GM23338 (cell line): ENCODE measurements at regions not wholly inside any gene's neighbourhood (a gene's known extent, or its start where the extent isn't known, plus 50 kb on each side); places are given as distances from the start of the nearest gene placed in this dataset.

Experiments
- ATAC-seq: fragments of 200-7000 bp; cut with Tn5 transposase; 3 replicates; pipeline ENCODE4 v1.9.1; 2020
- DNase-seq: peaks from one replicate; pipeline ENCODE4 v3.0.0-alpha.2; 2015; ENCODE audit warnings: low spot score
- H2AFZ ChIP-seq: fragments of 200-600 bp; sonication (generic); 2 replicates; pipeline ENCODE4 v1.8.0; 2016; ENCODE audit warnings: antibody characterized with exemption, mild to moderate bottlenecking, moderate library complexity
- H3F3A ChIP-seq: fragments of 200-600 bp; sonication (generic); replicated peaks from 2 replicates; pipeline ENCODE4 v1.8.0; 2017; ENCODE audit warnings: antibody characterized with exemption, mixed run types, low read depth
- H3K27ac ChIP-seq: fragments of 200-600 bp; sonication (generic); 2 replicates; pipeline ENCODE4 v1.6.1; 2016; ENCODE audit warnings: low read depth
- H3K27me3 ChIP-seq: fragments of 200-600 bp; sonication (generic); 2 replicates; pipeline ENCODE4 v1.8.0; 2016; ENCODE audit warnings: mild to moderate bottlenecking, mixed run types, moderate library complexity; ENCODE audit not compliant: insufficient read depth
- H3K36me3 ChIP-seq: fragments of 200-600 bp; sonication (generic); 2 replicates; pipeline ENCODE4 v1.8.0; 2016; ENCODE audit warnings: mild to moderate bottlenecking; ENCODE audit not compliant: insufficient read depth
- H3K4me1 ChIP-seq: fragments of 200-600 bp; sonication (generic); 2 replicates; pipeline ENCODE4 v1.8.0; 2016; ENCODE audit warnings: mild to moderate bottlenecking, moderate library complexity; ENCODE audit not compliant: insufficient read depth
- H3K4me2 ChIP-seq: fragments of 200-600 bp; sonication (generic); 2 replicates; pipeline ENCODE4 v1.7.1; 2017; ENCODE audit warnings: mixed run types
- H3K4me3 ChIP-seq: fragments of 200-600 bp; sonication (generic); 2 replicates; pipeline ENCODE4 v1.6.1; 2016; ENCODE audit warnings: mixed run types
- H3K79me2 ChIP-seq: fragments of 200-600 bp; sonication (generic); replicated peaks from 2 replicates; pipeline ENCODE4 v1.8.0; 2017; ENCODE audit warnings: mild to moderate bottlenecking; ENCODE audit not compliant: insufficient read depth
- H3K9me2 ChIP-seq: fragments of 200-600 bp; sonication (generic); 2 replicates; pipeline ENCODE4 v1.8.0; 2017; ENCODE audit not compliant: insufficient read depth
- H4K20me1 ChIP-seq: fragments of 200-600 bp; sonication (generic); replicated peaks from 2 replicates; pipeline ENCODE4 v1.8.0; 2017; ENCODE audit warnings: mild to moderate bottlenecking; ENCODE audit not compliant: insufficient read depth
- H3K27ac Mint-ChIP-seq: 2 replicates; pipeline ENCODE4 v1.8.0; 2020; ENCODE audit warnings: inconsistent platforms, mild to moderate bottlenecking, moderate library complexity, mixed read lengths
- H3K27me3 Mint-ChIP-seq: 3 replicates; pipeline ENCODE4 v1.8.0; 2022; ENCODE audit warnings: low read depth, mild to moderate bottlenecking, moderate library complexity, mixed read lengths, inconsistent platforms; ENCODE audit not compliant: insufficient read depth, poor library complexity
- H3K36me3 Mint-ChIP-seq: 3 replicates; pipeline ENCODE4 v1.8.0; 2021; ENCODE audit warnings: low read depth, mild to moderate bottlenecking, inconsistent platforms, moderate library complexity, mixed read lengths
- H3K4me1 Mint-ChIP-seq: 3 replicates; pipeline ENCODE4 v1.8.0; 2020; ENCODE audit warnings: mild to moderate bottlenecking, inconsistent platforms, mixed read lengths
- H3K4me3 Mint-ChIP-seq: 3 replicates; pipeline ENCODE4 v1.8.0; 2021; ENCODE audit warnings: moderate library complexity, mild to moderate bottlenecking, inconsistent platforms, mixed read lengths
- H3K9me3 Mint-ChIP-seq: 3 replicates; pipeline ENCODE4 v1.8.0; 2020; ENCODE audit warnings: moderate library complexity, mild to moderate bottlenecking, inconsistent platforms, mixed read lengths
- CREB1 ChIP-seq: fragments of 250-450 bp; sonication (Bioruptor Pico); IDR thresholded peaks from 2 replicates; pipeline ENCODE4 v1.5.0; 2020; ENCODE audit warnings: low read depth, mild to moderate bottlenecking, moderate library complexity
- EZH2 ChIP-seq: fragments of 200-600 bp; sonication (generic); IDR thresholded peaks from one replicate; pipeline ENCODE4 v1.8.0; 2017; ENCODE audit warnings: antibody characterized with exemption, mild to moderate bottlenecking, low read depth; ENCODE audit not compliant: unreplicated experiment
- EZH2phosphoT487 ChIP-seq: fragments of 200-600 bp; sonication (generic); IDR thresholded peaks from one replicate; pipeline ENCODE4 v1.8.1; 2018; ENCODE audit warnings: antibody characterized with exemption; ENCODE audit not compliant: unreplicated experiment
- JUNB ChIP-seq: IDR thresholded peaks from one replicate; pipeline ENCODE4 v1.6.1; 2016; ENCODE audit warnings: antibody characterized with exemption; ENCODE audit not compliant: unreplicated experiment
- NANOG ChIP-seq: IDR thresholded peaks from 2 replicates; pipeline ENCODE4 v1.6.1; 2016; ENCODE audit warnings: antibody characterized with exemption, borderline replicate concordance
- POLR2AphosphoS5 ChIP-seq: IDR thresholded peaks from 2 replicates; pipeline ENCODE4 v1.6.1; 2016; ENCODE audit warnings: antibody characterized with exemption, low read depth
- STAT1 ChIP-seq: IDR thresholded peaks from one replicate; pipeline ENCODE4 v1.6.1; 2016; ENCODE audit warnings: antibody characterized with exemption; ENCODE audit not compliant: unreplicated experiment
- ZNF114 ChIP-seq: fragments of 250-450 bp; sonication (Bioruptor Pico); IDR thresholded peaks from 2 replicates; pipeline ENCODE4 v1.5.0; 2020; ENCODE audit warnings: mild to moderate bottlenecking, moderate library complexity
- ZNF331 ChIP-seq: fragments of 250-450 bp; sonication (Bioruptor Pico); IDR thresholded peaks from 2 replicates; pipeline ENCODE4 v1.5.0; 2020; ENCODE audit warnings: low read depth, mild to moderate bottlenecking, moderate library complexity
- TF ChIP-seq, protein P1 (sequence below), 2 experiments: fragments of 200-600 bp in 1 of 2; sonication (generic) in 1 of 2; conservative IDR thresholded peaks; 2 replicates each; pipeline versions ENCODE4 v1.5.1 to v1.6.1; 2016 to 2017; ENCODE audit warnings: antibody characterized with exemption in 2 of 2, low read depth in 2 of 2, mild to moderate bottlenecking in 2 of 2, moderate library complexity in 1 of 2
- TF ChIP-seq, protein P2 (sequence below): IDR thresholded peaks from 2 replicates; pipeline ENCODE4 v1.6.1; 2016; ENCODE audit warnings: antibody characterized with exemption
- TF ChIP-seq, protein P3 (sequence below): IDR thresholded peaks from one replicate; pipeline ENCODE4 v1.6.1; 2018; ENCODE audit warnings: antibody characterized with exemption; ENCODE audit not compliant: unreplicated experiment
- TF ChIP-seq, protein P4 (sequence below): fragments of 250-450 bp; sonication (Bioruptor Pico); IDR thresholded peaks from 2 replicates; pipeline ENCODE4 v1.5.0; 2020; ENCODE audit warnings: mild to moderate bottlenecking, moderate library complexity

DNA sequence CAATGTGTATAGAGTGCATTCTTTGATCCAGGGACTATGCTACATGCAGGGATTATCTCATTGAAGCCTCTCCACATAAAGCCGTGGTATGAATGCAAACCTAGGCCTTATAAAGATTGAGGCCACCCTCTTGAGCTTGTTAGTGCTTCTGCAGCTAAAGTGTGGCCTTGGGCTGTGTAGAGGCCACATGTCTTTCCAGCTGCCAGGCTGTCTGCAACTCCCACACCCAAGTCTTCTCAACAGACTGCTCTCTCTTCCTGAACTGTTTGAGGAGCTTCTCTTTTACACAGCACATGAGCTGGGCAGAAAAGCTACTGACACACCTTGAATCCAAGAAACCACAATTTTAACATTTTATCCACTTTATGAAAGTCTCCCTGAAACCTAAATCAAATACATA is 119.2 kb upstream of the MEX3C start:
- Histone ChIP-seq H3K36me3 (no peaks in the 10 kb centered on the region), H4K20me1 (no peaks in the 10 kb centered on the region), H3F3A (no peaks in the 10 kb centered on the region), H3K27ac (no peak overlapping the region), H2AFZ (no peak overlapping the region), H3K4me2 (no peak overlapping the region), H3K9me2 (peaks cover 3% of the 10 kb centered on the region; the same call in 1 of the 2 replicates), H3K79me2 (no peaks in the 10 kb centered on the region), H3K4me1 (no peaks in the 10 kb centered on the region; the same call in 1 of the 2 replicates), H3K4me3 (no peak overlapping the region), H3K27me3 (no peaks in the 10 kb centered on the region)
- no peak overlapping the region for H3K27ac Mint-ChIP-seq
- peaks cover 15% of the 10 kb centered on the region for H3K4me1 Mint-ChIP-seq
- peaks cover 8% of the 10 kb centered on the region for H3K36me3 Mint-ChIP-seq
- no peak for DNase-seq
- no peak for TF ChIP-seq POLR2AphosphoS5
- TF ChIP-seq, protein P1, sequence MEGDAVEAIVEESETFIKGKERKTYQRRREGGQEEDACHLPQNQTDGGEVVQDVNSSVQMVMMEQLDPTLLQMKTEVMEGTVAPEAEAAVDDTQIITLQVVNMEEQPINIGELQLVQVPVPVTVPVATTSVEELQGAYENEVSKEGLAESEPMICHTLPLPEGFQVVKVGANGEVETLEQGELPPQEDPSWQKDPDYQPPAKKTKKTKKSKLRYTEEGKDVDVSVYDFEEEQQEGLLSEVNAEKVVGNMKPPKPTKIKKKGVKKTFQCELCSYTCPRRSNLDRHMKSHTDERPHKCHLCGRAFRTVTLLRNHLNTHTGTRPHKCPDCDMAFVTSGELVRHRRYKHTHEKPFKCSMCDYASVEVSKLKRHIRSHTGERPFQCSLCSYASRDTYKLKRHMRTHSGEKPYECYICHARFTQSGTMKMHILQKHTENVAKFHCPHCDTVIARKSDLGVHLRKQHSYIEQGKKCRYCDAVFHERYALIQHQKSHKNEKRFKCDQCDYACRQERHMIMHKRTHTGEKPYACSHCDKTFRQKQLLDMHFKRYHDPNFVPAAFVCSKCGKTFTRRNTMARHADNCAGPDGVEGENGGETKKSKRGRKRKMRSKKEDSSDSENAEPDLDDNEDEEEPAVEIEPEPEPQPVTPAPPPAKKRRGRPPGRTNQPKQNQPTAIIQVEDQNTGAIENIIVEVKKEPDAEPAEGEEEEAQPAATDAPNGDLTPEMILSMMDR (conservative IDR thresholded peaks at IDR 0.05; ENCODE audit: low read depth in 2 of 2), result no peak
- TF ChIP-seq EZH2phosphoT487, result no peak
- no peak for TF ChIP-seq EZH2
- no peak for TF ChIP-seq NANOG
- no peak for TF ChIP-seq STAT1
- TF ChIP-seq CREB1 (CRISPR knock-in tag), result no peak
- no peak for TF ChIP-seq ZNF114
- TF ChIP-seq, protein P2, sequence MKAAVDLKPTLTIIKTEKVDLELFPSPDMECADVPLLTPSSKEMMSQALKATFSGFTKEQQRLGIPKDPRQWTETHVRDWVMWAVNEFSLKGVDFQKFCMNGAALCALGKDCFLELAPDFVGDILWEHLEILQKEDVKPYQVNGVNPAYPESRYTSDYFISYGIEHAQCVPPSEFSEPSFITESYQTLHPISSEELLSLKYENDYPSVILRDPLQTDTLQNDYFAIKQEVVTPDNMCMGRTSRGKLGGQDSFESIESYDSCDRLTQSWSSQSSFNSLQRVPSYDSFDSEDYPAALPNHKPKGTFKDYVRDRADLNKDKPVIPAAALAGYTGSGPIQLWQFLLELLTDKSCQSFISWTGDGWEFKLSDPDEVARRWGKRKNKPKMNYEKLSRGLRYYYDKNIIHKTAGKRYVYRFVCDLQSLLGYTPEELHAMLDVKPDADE, result no peak
- TF ChIP-seq, protein P3, sequence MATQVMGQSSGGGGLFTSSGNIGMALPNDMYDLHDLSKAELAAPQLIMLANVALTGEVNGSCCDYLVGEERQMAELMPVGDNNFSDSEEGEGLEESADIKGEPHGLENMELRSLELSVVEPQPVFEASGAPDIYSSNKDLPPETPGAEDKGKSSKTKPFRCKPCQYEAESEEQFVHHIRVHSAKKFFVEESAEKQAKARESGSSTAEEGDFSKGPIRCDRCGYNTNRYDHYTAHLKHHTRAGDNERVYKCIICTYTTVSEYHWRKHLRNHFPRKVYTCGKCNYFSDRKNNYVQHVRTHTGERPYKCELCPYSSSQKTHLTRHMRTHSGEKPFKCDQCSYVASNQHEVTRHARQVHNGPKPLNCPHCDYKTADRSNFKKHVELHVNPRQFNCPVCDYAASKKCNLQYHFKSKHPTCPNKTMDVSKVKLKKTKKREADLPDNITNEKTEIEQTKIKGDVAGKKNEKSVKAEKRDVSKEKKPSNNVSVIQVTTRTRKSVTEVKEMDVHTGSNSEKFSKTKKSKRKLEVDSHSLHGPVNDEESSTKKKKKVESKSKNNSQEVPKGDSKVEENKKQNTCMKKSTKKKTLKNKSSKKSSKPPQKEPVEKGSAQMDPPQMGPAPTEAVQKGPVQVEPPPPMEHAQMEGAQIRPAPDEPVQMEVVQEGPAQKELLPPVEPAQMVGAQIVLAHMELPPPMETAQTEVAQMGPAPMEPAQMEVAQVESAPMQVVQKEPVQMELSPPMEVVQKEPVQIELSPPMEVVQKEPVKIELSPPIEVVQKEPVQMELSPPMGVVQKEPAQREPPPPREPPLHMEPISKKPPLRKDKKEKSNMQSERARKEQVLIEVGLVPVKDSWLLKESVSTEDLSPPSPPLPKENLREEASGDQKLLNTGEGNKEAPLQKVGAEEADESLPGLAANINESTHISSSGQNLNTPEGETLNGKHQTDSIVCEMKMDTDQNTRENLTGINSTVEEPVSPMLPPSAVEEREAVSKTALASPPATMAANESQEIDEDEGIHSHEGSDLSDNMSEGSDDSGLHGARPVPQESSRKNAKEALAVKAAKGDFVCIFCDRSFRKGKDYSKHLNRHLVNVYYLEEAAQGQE, result no peak
- TF ChIP-seq JUNB, result no peak
- TF ChIP-seq, protein P4, sequence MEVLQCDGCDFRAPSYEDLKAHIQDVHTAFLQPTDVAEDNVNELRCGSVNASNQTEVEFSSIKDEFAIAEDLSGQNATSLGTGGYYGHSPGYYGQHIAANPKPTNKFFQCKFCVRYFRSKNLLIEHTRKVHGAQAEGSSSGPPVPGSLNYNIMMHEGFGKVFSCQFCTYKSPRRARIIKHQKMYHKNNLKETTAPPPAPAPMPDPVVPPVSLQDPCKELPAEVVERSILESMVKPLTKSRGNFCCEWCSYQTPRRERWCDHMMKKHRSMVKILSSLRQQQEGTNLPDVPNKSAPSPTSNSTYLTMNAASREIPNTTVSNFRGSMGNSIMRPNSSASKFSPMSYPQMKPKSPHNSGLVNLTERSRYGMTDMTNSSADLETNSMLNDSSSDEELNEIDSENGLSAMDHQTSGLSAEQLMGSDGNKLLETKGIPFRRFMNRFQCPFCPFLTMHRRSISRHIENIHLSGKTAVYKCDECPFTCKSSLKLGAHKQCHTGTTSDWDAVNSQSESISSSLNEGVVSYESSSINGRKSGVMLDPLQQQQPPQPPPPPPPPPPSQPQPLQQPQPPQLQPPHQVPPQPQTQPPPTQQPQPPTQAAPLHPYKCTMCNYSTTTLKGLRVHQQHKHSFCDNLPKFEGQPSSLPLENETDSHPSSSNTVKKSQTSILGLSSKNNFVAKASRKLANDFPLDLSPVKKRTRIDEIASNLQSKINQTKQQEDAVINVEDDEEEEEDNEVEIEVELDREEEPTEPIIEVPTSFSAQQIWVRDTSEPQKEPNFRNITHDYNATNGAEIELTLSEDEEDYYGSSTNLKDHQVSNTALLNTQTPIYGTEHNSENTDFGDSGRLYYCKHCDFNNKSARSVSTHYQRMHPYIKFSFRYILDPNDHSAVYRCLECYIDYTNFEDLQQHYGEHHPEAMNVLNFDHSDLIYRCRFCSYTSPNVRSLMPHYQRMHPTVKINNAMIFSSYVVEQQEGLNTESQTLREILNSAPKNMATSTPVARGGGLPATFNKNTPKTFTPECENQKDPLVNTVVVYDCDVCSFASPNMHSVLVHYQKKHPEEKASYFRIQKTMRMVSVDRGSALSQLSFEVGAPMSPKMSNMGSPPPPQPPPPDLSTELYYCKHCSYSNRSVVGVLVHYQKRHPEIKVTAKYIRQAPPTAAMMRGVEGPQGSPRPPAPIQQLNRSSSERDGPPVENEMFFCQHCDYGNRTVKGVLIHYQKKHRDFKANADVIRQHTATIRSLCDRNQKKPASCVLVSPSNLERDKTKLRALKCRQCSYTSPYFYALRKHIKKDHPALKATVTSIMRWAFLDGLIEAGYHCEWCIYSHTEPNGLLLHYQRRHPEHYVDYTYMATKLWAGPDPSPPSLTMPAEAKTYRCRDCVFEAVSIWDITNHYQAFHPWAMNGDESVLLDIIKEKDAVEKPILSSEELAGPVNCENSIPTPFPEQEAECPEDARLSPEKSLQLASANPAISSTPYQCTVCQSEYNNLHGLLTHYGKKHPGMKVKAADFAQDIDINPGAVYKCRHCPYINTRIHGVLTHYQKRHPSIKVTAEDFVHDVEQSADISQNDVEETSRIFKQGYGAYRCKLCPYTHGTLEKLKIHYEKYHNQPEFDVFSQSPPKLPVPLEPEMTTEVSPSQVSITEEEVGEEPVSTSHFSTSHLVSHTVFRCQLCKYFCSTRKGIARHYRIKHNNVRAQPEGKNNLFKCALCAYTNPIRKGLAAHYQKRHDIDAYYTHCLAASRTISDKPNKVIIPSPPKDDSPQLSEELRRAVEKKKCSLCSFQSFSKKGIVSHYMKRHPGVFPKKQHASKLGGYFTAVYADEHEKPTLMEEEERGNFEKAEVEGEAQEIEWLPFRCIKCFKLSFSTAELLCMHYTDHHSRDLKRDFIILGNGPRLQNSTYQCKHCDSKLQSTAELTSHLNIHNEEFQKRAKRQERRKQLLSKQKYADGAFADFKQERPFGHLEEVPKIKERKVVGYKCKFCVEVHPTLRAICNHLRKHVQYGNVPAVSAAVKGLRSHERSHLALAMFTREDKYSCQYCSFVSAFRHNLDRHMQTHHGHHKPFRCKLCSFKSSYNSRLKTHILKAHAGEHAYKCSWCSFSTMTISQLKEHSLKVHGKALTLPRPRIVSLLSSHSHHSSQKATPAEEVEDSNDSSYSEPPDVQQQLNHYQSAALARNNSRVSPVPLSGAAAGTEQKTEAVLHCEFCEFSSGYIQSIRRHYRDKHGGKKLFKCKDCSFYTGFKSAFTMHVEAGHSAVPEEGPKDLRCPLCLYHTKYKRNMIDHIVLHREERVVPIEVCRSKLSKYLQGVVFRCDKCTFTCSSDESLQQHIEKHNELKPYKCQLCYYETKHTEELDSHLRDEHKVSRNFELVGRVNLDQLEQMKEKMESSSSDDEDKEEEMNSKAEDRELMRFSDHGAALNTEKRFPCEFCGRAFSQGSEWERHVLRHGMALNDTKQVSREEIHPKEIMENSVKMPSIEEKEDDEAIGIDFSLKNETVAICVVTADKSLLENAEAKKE (CRISPR knock-in tag), result no peak
- no peak for TF ChIP-seq ZNF331 (CRISPR knock-in tag)
- H3K9me3 Mint-ChIP-seq, result peaks cover 12% of the 10 kb centered on the region
- H3K4me3 Mint-ChIP-seq, result no peak overlapping the region
- ATAC-seq, result no peak
- peaks cover 2% of the 10 kb centered on the region for H3K27me3 Mint-ChIP-seq
